Stimulated activated CD4-positive, alpha-beta T cell treated with anti-CD3 and anti-CD28 coated beads, Interleukin-1b, Interleukin-23, amount 100 ng/mL, for 48 hours (primary cell): ENCODE measurements at regions not wholly inside any gene's neighbourhood (a gene's known extent, or its start where the extent isn't known, plus 50 kb on each side); places are given as distances from the start of the nearest gene placed in this dataset.
"Not testable (repeated sequence)": the region's sequence is repeated elsewhere in the genome, so short reads cannot be mapped to it uniquely, and the experiment has no call there.

Experiments used
- DNase-seq: peaks from one replicate; pipeline ENCODE4 v3.0.0-alpha.2; 2020

GRCh38 chr3:115397433-115397832 is 225.9 kb upstream of the GAP43 start:
- no peak for DNase-seq

DNA sequence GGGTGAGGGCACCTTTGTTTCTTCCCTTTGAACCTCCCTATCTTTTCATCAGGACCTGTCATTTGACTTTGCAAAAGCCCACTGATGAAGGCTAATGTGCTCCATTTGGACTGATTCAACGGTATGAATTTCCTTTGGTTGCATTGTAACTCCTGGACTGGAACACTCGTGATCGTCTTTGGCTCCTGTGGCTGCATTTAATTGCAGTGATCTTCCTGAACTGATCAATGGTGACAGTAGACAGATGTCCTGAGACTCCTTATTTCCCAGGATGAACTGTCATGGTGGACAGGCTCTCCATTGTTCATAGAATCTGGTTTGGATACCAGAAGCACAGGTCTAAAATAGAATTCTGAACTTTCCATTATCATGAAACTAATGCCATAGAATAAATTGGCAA is 224.8 kb upstream of the GAP43 start:
- DNase-seq, result no peak

DNA sequence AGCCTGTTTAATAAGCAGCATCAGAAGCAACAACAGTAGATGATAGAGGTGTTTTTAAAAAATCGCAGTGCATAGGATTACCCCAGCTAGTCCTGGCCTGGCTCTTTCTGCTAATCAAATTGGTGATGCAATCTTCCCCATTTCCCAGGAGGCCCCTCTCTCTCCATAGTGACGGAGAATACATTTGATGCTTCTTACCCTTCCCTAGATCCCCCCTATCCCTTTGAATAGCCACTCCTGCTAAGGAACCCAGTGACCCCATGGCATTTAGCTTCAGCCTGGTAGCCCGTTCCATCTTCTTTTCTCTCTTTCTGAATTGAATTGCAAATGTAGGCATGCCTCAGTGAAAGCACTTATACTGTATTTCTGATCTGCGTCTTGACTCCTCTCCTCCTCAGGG is 223.6 kb upstream of the GAP43 start:
- DNase-seq, result no peak

DNA sequence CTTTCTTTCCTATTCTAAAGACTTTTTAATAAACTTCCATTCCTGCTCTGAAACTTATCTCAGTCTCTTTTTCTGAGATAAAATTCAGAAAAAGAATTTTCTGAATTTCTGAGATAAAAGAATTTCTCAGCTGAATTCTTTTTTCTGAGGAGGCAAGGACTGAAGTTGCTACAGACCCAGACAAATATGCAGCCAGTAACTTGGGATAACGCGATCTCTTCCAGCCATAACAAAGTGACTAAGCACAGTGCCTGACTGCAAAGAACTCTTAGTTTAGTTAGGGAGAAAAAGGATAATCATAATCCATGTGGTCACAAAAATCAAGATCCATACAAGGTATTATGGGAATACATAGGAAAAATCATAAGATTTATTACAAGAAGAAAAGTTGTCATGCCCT is 222.0 kb upstream of the GAP43 start:
- DNase-seq, result no peak

GRCh38 chr3:115401851-115402501 is 221.3 kb upstream of the GAP43 start:
- DNase-seq, result no peak

DNA sequence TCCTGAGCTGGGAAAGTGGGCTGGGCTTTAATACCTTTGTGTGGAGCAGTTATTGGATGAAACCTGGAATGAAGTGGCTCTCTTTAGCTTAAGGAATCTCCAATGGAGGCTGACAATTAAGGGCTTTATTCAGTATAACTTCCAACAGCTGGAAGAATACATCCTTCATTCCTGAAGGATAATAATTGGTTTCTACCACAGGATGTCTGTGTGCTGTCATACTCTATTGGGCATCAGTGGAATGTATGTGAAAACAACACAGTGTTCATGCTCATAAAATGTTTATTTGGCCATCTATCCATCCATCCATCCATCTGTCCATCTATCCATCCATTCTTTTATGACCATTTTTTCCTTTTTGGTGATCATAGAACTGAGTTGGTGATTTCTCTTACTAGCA is 220.7 kb upstream of the GAP43 start:
- DNase-seq, result no peak

DNA sequence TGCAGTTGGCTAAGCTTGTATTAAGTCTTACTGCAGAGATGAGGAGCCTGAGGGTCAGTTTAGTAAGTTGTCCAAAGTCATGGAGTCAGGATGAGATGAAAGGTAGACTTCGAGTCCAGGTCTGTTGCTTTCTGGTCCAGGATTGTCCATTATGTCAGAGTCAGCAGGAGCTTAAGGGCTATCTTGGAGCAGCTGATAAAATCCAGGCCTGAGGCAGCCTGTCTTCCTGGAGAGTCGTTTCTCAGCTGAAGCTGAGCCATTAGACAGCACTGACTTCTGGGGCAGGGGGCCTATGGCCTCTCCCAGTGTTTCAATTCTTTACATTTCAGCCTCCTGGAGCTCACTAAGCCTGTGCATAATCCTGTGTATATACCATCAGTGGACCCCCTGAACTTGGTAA is 219.5 kb upstream of the GAP43 start:
- no peak for DNase-seq

- no peak for DNase-seq
Measured at GRCh38 chr3:115409596-115409995, 213.7 kb upstream of the GAP43 start.

DNA sequence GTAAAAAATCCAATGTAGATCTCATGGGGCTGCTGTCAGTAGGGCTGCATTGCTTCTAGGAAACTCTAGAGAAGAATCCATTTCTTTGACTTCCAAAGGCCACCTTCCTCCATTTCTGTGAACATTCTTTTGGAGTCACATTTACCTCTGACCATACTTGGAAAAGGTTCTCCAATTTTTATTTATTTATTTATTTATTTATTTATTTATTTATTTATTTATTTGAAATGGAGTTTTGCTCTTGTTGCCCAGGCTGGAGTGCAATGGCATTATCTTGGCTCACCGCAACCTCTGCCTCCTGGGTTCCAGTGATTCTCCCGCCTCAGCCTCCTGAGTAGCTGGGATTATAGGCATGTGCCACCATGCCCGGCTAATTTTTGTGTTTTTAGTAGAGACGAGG is 208.7 kb upstream of the GAP43 start:
- not testable (repeated sequence) for DNase-seq

- no peak for DNase-seq
Measured at GRCh38 chr3:115415246-115415996, 207.9 kb upstream of the GAP43 start.

DNA sequence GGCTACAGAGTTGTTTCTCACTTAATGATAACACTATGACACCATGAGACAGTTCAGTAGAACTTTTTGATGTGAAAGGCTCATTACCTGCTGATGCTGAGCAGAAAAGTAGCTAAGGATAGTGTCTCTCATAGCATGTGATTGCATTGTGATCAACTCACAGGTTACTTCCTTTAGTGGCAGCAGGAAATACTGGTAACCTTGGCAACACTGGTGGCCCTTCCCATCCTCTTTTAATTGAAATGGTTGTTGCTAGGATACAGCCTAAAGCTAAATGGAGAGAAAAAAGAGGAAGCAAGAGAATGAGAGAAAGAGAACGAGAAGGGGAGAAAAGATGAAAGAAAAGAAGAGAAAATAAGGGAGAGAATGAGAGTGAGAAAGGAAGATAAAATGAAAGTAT is 204.7 kb upstream of the GAP43 start:
- no peak for DNase-seq

- no peak for DNase-seq
Measured at GRCh38 chr3:115420086-115420485, 203.2 kb upstream of the GAP43 start.

- no peak for DNase-seq
Measured at GRCh38 chr3:115423170-115423569, 200.1 kb upstream of the GAP43 start.

- no peak for DNase-seq
Measured at GRCh38 chr3:115428841-115429240, 194.5 kb upstream of the GAP43 start.

DNA sequence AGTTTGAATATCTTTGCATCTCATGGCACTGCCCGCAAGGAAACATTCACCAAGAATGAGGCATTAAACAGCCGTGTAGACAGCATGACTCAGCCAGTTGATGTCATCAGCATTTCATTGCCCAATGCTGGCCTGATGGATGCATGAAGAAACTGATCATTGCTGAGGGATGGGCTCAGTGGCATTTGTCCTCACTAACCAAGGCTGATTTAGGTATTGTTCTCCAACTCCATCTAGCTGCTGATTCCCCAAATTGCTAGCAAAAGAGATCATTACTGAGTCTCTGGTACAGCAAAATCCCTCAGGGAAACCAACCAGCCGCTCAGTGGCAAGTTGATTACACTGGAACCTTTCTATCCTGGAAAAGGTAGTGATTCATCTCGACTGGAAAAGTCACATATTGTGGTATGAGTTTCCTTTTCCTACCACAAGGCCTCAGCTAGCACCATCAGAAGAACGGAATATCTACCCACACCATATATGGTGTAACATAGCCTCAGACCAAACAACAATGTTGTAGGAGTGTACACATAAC is 186.5 kb upstream of the GAP43 start:
- no peak for DNase-seq

GRCh38 chr3:115438799-115439198 is 184.5 kb upstream of the GAP43 start:
- DNase-seq, result no peak

- no peak for DNase-seq
Measured at GRCh38 chr3:115445559-115445958, 177.8 kb upstream of the GAP43 start.

GRCh38 chr3:115448851-115449250 is 174.5 kb upstream of the GAP43 start:
- no peak for DNase-seq

DNA sequence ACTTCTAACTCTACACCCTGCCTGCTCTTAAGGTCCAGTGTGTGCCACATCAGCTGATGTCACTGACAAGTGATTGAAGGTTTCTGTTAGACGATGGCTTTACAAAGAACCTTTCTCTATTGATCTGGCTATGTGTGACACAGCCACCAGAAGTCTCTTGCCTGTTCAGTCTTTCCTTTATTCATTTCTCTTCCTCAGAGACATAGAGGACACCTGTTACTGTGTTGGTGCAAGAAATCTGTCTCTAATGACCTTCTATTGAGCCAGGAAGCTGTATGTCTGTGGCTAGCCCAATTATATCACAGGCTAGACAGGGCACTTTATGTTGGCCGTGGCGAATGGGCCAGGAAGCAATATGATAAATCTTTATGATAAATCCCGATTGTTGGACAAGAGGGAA is 173.3 kb upstream of the GAP43 start:
- DNase-seq, result no peak

DNA sequence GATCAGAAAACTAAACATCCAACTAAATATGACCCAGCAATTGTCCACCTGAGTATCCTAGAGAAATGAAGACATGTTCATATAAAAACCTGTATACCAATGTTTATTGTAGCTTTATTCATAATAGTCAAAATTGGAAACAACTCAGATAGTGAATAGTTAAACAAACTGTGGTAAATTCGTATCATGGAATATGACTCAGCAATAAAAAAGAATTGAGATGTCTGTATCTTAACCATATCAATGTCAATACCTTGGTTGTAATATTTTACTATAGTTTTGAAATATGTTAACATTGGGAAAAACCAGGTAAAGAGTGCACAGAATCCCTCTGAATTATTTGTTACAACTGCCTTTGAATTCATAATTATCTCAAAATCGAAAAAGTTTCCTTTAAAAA is 159.3 kb upstream of the GAP43 start:
- no peak for DNase-seq

DNA sequence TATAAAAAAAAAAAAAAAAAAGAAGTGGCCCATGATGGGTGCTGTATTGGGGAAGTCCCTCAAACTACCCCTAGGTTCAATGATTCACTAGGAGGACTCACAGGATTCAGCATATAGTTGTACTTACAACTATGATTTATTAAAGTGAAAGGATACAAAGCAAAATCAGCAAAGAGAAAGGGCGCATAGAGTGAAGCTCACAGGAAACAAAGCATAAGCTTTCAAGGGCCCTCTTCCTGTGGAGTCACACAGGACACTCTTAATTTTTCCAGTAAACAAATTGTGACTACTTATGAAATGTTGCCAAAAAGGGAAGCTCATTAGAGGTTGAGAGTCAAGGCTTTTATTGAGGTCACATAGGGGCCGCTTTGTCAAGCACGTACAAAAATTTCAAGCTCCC is 153.7 kb upstream of the GAP43 start:
- DNase-seq, result no peak

GRCh38 chr3:115470254-115470653 is 153.1 kb upstream of the GAP43 start:
- no peak for DNase-seq

- no peak for DNase-seq
Measured at GRCh38 chr3:115475178-115476041, 147.9 kb upstream of the GAP43 start.

- no peak for DNase-seq
Measured at GRCh38 chr3:115476472-115476871, 146.8 kb upstream of the GAP43 start.
